ENCODE measurements at regions not wholly inside any gene's neighbourhood (a gene's known extent, or its start where the extent isn't known, plus 50 kb on each side); places are given as distances from the start of the nearest gene placed in this dataset.
"Not testable (repeated sequence)": the region's sequence is repeated elsewhere in the genome, so short reads cannot be mapped to it uniquely, and the experiment has no call there.

DNA sequence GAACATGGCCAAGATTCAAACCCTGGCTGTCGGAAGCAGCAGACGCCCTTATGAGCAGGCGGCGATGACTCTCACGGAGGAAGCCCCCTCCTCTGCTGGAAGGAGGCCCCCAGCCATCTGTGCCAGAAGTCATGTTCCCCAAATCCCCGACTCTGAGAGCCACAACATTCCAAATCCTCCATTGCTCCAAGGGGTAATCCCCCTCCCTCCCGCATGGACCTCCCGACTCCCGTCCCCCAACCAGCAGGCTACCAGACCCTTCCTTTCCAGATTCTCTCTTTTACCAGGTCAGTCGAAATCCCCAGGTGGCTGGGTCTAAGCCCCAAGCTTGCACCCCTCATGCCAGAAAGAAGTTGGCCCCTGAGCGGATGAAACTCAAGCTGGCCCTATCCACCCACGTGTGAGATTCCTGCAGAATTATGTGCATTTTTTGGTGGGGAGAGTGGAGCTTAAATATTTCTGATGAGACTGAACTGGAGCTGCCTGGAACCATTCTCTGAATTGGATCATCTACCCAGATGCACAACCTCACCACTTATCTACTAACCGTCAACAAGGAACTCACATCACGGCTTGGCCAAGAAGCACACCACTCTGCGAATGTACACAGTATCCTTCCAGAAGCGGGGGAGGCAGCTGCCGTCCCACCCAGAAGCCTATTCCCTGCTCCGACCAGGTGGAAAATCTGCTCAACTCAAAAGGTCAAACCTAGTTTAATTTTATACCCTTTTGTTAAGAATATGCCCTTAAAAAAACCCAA lies 283.5 kb downstream of the C16orf95 start:
- ChIA-PET POLR2A (ENCODE audit: low non-redundant PET) (no interaction called here), CTCF (no interaction called here)
- no peak overlapping the region for H3K27ac ChIP-seq
- TF ChIP-seq, protein P1, sequence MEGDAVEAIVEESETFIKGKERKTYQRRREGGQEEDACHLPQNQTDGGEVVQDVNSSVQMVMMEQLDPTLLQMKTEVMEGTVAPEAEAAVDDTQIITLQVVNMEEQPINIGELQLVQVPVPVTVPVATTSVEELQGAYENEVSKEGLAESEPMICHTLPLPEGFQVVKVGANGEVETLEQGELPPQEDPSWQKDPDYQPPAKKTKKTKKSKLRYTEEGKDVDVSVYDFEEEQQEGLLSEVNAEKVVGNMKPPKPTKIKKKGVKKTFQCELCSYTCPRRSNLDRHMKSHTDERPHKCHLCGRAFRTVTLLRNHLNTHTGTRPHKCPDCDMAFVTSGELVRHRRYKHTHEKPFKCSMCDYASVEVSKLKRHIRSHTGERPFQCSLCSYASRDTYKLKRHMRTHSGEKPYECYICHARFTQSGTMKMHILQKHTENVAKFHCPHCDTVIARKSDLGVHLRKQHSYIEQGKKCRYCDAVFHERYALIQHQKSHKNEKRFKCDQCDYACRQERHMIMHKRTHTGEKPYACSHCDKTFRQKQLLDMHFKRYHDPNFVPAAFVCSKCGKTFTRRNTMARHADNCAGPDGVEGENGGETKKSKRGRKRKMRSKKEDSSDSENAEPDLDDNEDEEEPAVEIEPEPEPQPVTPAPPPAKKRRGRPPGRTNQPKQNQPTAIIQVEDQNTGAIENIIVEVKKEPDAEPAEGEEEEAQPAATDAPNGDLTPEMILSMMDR (conservative IDR thresholded peaks at IDR 0.05; ENCODE audit: low read depth) = no peak
- DNase-seq (ENCODE audit: low spot score) = no peak

DNA sequence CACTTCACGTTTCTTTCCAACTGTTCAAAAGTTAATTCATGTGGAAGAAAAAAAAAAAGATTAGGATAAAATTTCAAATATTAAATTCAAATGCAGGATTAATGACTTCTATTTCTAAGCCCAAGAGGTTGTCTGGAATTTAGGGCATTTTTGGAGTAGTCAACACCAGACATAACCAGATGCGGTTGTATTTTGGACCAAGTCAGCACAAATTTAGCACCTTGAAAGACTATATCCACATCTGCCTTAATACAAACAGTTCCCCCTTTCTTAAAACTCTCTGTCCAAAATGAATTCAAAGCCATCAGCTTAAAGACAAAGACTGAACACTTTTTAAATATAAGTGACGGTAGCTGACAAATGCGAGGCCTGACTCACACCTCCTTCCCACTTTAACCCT lies 282.9 kb downstream of the C16orf95 start:
- H3K27ac ChIP-seq = no peak overlapping the region
- ChIA-PET POLR2A (ENCODE audit: low non-redundant PET) (no interaction called here), CTCF (no interaction called here)
- DNase-seq (ENCODE audit: low spot score) = no peak
- TF ChIP-seq, protein P1 (conservative IDR thresholded peaks at IDR 0.05; ENCODE audit: low read depth) = no peak

DNA sequence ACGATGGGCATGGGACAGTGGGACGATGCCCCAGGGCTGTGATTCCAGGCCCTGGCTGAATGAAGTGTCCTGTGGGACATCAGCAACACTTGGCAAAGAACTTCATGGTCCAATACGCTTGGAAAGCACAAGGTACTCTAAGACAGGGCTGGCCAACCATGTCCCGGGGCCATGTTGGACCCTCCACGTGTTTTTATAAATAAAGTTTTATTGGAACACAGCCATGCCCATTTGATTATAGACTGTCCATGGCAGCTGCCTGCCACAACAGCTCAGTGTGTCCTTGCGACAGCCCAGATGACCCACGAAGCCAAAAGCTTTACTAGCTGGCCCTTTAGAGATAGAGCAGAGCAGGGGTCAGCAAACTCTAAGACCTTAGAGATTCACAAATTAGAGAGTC lies 282.1 kb downstream of the C16orf95 start:
- no peak for DNase-seq (ENCODE audit: low spot score)
- CTCF ChIA-PET = no interaction called here
- no peak overlapping the region for H3K27ac ChIP-seq
- POLR2A ChIA-PET (ENCODE audit: low non-redundant PET) = no interaction called here
- TF ChIP-seq, protein P1 (conservative IDR thresholded peaks at IDR 0.05; ENCODE audit: low read depth) = no peak

DNA sequence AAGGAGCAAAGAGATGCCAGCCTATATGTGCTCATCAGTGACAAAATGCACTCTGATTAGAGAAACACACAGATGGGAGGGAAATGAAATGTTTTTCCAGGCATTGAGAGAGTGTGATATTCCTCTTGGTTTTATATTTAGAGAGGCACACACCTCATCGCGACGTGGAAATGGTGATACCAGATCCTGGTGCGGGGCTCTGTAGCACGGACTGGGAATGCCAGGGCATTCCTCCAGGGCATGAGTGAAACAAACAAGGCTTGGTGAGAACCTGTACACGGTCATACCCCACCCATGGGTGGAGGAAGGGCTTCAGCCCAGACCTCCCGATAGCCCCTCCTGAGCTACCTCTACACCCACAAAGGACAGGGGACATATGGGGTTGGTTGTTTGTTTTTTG lies 280.2 kb downstream of the C16orf95 start:
- POLR2A ChIA-PET (ENCODE audit: low non-redundant PET) = no interaction called here
- TF ChIP-seq, protein P1 (conservative IDR thresholded peaks at IDR 0.05; ENCODE audit: low read depth) = no peak
- CTCF ChIA-PET = interaction anchor here (1.0 kb wide), 1 partner anchor 10 kb away, joined by 3 read pairs; no protein-coding TSS in a partner anchor
- no peak overlapping the region for H3K27ac ChIP-seq
- no peak for DNase-seq (ENCODE audit: low spot score)

DNA sequence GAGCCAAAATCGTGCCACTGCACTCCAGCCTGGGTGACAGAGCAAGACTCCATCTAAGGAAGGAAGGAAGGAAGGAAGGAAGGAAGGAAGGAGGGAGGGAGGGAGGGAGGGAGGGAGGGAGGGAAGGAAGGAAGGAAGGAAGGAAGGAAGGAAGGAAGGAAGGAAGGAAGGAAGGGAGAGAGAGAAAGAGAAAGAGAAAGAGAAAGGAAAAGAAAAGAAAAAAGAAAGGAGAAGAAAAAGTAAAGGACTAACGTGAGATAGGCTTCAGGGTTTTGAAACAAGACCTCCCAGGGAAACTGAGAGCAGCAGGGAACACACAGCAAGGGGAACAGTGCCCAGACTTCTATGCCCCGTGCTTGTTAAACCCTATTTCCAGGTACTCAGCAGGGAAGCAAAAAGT lies 278.7 kb downstream of the C16orf95 start:
- CTCF ChIA-PET = interaction anchor here (0.6 kb wide), 1 partner anchor 342 kb away, joined by 3 read pairs; no protein-coding TSS in a partner anchor
- POLR2A ChIA-PET (ENCODE audit: low non-redundant PET); DNase-seq (ENCODE audit: low spot score): not testable (repeated sequence)

DNA sequence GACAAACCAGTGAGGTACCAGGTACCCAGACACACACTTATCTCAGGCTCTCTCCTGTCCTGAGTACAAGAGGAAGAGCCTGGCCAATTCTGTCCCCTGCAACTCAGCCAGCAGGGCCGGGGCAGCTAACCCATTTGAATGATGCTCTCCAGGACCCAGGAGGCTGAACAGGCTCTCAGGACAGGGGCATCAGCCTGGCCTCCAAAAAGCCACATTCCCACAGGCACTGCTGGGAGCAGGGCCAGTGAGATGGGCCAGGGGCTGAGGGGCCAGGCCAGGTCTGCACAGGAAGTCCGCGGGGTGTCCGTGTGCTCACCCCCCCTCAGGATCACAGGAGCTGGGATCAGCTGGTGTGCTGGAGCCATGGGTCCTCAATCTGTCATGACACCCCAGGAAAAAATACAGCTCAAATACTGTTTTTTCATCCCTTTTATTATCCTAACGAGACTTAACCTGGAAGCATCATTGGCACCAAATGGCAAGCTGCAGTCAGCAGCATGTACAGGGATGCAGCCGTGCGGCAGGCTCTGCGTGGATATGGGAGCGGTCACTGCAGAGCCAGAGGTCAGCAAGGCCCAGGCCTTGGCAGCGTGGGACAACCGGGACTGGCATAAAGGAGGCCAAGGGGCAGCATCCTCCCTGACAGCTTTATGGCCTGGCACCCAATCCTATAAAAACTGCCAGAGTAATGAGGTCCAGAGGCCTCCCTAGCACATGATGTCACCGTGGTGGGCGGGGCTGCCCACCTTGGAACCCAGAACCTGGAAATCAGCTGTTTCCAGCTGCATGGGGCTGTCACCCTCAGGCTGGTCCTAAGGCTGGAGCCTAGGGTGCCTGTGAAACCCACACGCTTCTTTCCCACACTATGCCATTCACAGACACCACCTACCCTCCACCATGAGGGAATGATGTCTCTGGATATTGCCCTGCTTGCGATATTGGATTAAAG lies 276.7 kb downstream of the C16orf95 start:
- ChIA-PET CTCF (interaction anchor here (0.6 kb wide), 1 partner anchor 206 kb away, joined by 4 read pairs; no protein-coding TSS in a partner anchor), POLR2A (ENCODE audit: low non-redundant PET) (no interaction called here)
- H3K27ac ChIP-seq = no peak overlapping the region
- no peak for DNase-seq (ENCODE audit: low spot score)
- TF ChIP-seq, protein P1 (conservative IDR thresholded peaks at IDR 0.05; ENCODE audit: low read depth) = no peak

More for the DNA sequence above, 278.7 kb downstream of the C16orf95 start:
- H3K27ac ChIP-seq = not testable (repeated sequence)

Measured in RWPE1 (cell line).